ENCODE measurements at regions not wholly inside any gene's neighbourhood (a gene's known extent, or its start where the extent isn't known, plus 50 kb on each side); places are given as distances from the start of the nearest gene placed in this dataset.
A peak's percentile ranks its signal among the peaks of the same experiment; 100 is the strongest.

GRCh38 chr22:27130906-27131305, 473.5 kb downstream of the MIAT start:
- no TSS peak for BruUV-seq (replicated peaks)
- Mint-ChIP-seq H3K27ac (ENCODE audit: low read depth, unreplicated experiment) (no peak overlapping the region), H3K4me1 (ENCODE audit: insufficient read depth, unreplicated experiment) (peaks cover 47% of the 10 kb centered on the region), H3K27me3 (ENCODE audit: insufficient read depth, unreplicated experiment) (no peaks in the 10 kb centered on the region), H3K9me3 (ENCODE audit: unreplicated experiment) (no peaks in the 10 kb centered on the region), H3K36me3 (ENCODE audit: insufficient read depth, unreplicated experiment) (no peaks in the 10 kb centered on the region), H3K4me3 (ENCODE audit: unreplicated experiment) (no peak overlapping the region)
- POLR2A ChIA-PET, result no interaction called here
- CTCF ChIA-PET, result interaction anchor here (0.6 kb wide), 1 partner anchor 342 kb away, joined by 3 read pairs; no protein-coding TSS in a partner anchor
- TF ChIP-seq CTCF (IDR thresholded peaks at IDR 0.05; ENCODE audit: unreplicated experiment), result no peak
- intact Hi-C loops (cut with micrococcal nuclease), result no loop called here
- DNase-seq (ENCODE audit: unreplicated experiment), result no peak

- DNase-seq (ENCODE audit: unreplicated experiment), result no peak
- CTCF ChIA-PET, result interaction anchor here (0.6 kb wide), 2 partner anchors 25 to 342 kb away, joined by 3 read pairs; no protein-coding TSS in a partner anchor
- no peaks in the 10 kb centered on the region for H3K27me3 Mint-ChIP-seq (ENCODE audit: insufficient read depth, unreplicated experiment)
- no TSS peak for BruUV-seq (replicated peaks)
- H3K9me3 Mint-ChIP-seq (ENCODE audit: unreplicated experiment), result no peaks in the 10 kb centered on the region
- peaks cover 47% of the 10 kb centered on the region for H3K4me1 Mint-ChIP-seq (ENCODE audit: insufficient read depth, unreplicated experiment)
- H3K4me3 Mint-ChIP-seq (ENCODE audit: unreplicated experiment), result no peak overlapping the region
- POLR2A ChIA-PET, result no interaction called here
- peak overlapping the region; percentile 18 for H3K27ac Mint-ChIP-seq (ENCODE audit: low read depth, unreplicated experiment)
- H3K36me3 Mint-ChIP-seq (ENCODE audit: insufficient read depth, unreplicated experiment), result no peaks in the 10 kb centered on the region
- intact Hi-C loops (cut with micrococcal nuclease), result no loop called here
- TF ChIP-seq CTCF (IDR thresholded peaks at IDR 0.05; ENCODE audit: unreplicated experiment), result no peak
These were observed 474.0 kb downstream of the MIAT start for GRCh38 chr22:27131346-27131745.

- Mint-ChIP-seq H3K27me3 (ENCODE audit: insufficient read depth, unreplicated experiment) (no peaks in the 10 kb centered on the region), H3K4me1 (ENCODE audit: insufficient read depth, unreplicated experiment) (peaks cover 47% of the 10 kb centered on the region), H3K36me3 (ENCODE audit: insufficient read depth, unreplicated experiment) (no peaks in the 10 kb centered on the region), H3K4me3 (ENCODE audit: unreplicated experiment) (no peak overlapping the region), H3K27ac (ENCODE audit: low read depth, unreplicated experiment) (peak overlapping the region; percentile 18), H3K9me3 (ENCODE audit: unreplicated experiment) (no peaks in the 10 kb centered on the region)
- BruUV-seq (replicated peaks), result no TSS peak
- POLR2A ChIA-PET, result no interaction called here
- TF ChIP-seq CTCF (IDR thresholded peaks at IDR 0.05; ENCODE audit: unreplicated experiment), result no peak
- DNase-seq (ENCODE audit: unreplicated experiment), result no peak
- intact Hi-C loops (cut with micrococcal nuclease), result no loop called here
- CTCF ChIA-PET, result interaction anchor here (0.6 kb wide), 1 partner anchor 24 kb away, joined by 3 read pairs; no protein-coding TSS in a partner anchor
These were observed 475.0 kb downstream of the MIAT start for GRCh38 chr22:27132400-27132799.

- no peaks in the 10 kb centered on the region for H3K36me3 Mint-ChIP-seq (ENCODE audit: insufficient read depth, unreplicated experiment)
- POLR2A ChIA-PET, result interaction anchor here (1.4 kb wide), 1 partner anchor 17 kb away, joined by 5 read pairs; no protein-coding TSS in a partner anchor
- intact Hi-C loops (cut with micrococcal nuclease), result no loop called here
- TF ChIP-seq CTCF (IDR thresholded peaks at IDR 0.05; ENCODE audit: unreplicated experiment), result no peak
- H3K4me1 Mint-ChIP-seq (ENCODE audit: insufficient read depth, unreplicated experiment), result peaks cover 47% of the 10 kb centered on the region
- BruUV-seq (replicated peaks), result no TSS peak
- CTCF ChIA-PET, result no interaction called here
- DNase-seq (ENCODE audit: unreplicated experiment), result no peak
- H3K27ac Mint-ChIP-seq (ENCODE audit: low read depth, unreplicated experiment), result no peak overlapping the region
- no peaks in the 10 kb centered on the region for H3K9me3 Mint-ChIP-seq (ENCODE audit: unreplicated experiment)
- H3K4me3 Mint-ChIP-seq (ENCODE audit: unreplicated experiment), result no peak overlapping the region
- no peaks in the 10 kb centered on the region for H3K27me3 Mint-ChIP-seq (ENCODE audit: insufficient read depth, unreplicated experiment)
These were observed 475.6 kb downstream of the MIAT start for GRCh38 chr22:27133019-27133431.
